ENCODE measurements at regions not wholly inside any gene's neighbourhood (a gene's known extent, or its start where the extent isn't known, plus 50 kb on each side); places are given as distances from the start of the nearest gene placed in this dataset.
"Not testable (repeated sequence)": the region's sequence is repeated elsewhere in the genome, so short reads cannot be mapped to it uniquely, and the experiment has no call there.

GRCh38 chr7:109331423-109331822 lies 761.7 kb downstream of the DNAJB9 start:
- FAIRE-seq = no peak

GRCh38 chr7:109335951-109336350 lies 766.3 kb downstream of the DNAJB9 start:
- FAIRE-seq = no peak

GRCh38 chr7:109336531-109336930 lies 766.9 kb downstream of the DNAJB9 start:
- no peak for FAIRE-seq

DNA sequence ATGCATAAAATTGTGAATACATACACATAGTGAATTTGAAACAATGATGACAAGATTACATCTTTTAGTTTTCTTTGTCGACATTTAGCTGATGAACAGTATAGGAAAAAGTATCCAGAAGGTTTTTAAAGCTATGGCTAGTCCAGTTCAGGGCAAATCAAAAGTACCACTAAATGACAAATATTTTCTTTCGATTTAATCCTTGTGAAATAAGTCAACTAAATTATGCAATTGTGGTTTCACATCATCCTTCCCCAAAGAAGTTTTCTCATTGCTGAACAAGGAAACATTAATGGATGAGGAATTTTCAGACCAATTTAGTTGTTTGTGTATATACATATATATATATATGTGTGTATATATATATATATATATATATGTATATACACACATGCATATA lies 774.0 kb downstream of the DNAJB9 start:
- peak; percentile 13 for FAIRE-seq

GRCh38 chr7:109351493-109351892 lies 781.8 kb downstream of the DNAJB9 start:
- no peak for FAIRE-seq

DNA sequence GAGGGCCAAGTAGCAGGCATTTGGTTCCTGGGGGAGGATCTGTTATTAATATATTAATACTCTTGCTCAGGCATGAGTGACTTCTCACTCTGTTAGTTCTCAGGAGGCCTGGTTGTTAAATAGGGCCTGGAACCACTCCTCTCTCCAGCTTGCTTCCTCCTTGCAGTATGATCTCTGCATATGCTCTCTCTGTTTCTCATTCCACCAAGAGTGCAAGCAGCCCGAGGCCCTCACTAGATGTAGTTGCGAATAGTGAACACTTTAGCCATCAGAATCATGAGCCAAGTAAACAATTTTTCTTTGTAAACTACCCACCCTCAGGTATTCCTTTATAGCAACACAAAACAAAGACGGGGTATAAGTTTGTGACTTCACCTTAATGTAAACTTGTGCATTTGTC lies 784.3 kb downstream of the DNAJB9 start:
- FAIRE-seq = no peak

- no peak for FAIRE-seq
Observed at GRCh38 chr7:109354552-109354951, 784.9 kb downstream of the DNAJB9 start.

DNA sequence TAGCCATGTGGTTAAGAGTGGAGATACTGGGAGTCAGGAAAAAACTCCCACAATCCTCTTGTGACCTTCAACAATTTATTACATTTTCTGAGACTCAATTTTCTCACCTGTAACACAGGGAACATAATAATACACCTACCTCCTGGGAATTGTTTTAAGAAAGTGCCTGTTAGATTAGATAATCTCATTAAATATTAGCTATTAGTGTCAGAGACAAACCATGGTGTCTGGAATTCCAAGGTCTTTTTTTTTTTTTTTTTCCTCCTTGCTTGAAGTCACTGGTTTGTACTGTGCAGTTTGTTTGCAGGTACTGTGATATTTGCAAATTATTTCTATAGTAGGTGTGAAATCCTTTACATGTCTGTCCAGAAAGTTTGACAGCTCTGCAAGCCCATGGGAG lies 806.1 kb downstream of the DNAJB9 start:
- FAIRE-seq = no peak

DNA sequence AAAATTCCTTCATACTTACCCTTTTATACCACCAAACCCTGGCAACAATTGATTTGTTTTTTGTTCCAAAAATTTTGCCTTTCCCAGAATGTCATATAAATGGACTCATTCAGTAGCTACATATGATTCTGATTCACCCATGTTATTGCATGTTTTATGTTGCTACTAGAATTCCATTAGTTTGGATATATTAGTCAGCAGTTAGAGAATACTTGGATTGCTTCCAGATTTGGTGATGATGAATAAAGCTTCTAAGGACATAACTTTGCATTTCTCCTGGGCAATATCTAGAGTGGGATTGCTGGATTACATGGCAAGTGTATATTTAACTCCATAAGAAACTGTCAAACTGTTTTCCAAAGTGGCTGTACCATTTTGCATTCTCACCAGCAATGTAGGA lies 806.9 kb downstream of the DNAJB9 start:
- no peak for FAIRE-seq

GRCh38 chr7:109377076-109377884 lies 807.6 kb downstream of the DNAJB9 start:
- FAIRE-seq = no peak

- FAIRE-seq = no peak
Observed at GRCh38 chr7:109386959-109387358, 817.3 kb downstream of the DNAJB9 start.

DNA sequence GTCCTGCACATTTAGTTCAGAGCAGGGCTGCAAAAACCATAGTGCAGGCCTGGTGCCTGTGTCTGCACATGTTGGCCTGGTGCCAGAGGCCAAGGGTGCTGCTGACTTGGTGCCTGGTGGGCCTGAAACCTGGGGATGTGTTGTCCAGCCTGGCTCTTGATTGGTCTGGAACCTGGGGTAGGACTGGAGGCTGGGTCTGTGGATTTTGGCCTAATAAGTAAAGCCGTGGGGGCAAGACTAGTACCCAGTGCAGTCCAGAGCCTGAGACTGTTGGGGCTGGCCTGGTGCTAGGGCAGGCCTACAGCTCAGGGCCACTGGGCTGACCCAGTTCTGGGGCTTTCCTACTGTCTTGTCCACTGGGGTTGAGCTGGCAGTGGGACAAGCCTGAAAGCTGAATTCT lies 817.9 kb downstream of the DNAJB9 start:
- FAIRE-seq = no peak

DNA sequence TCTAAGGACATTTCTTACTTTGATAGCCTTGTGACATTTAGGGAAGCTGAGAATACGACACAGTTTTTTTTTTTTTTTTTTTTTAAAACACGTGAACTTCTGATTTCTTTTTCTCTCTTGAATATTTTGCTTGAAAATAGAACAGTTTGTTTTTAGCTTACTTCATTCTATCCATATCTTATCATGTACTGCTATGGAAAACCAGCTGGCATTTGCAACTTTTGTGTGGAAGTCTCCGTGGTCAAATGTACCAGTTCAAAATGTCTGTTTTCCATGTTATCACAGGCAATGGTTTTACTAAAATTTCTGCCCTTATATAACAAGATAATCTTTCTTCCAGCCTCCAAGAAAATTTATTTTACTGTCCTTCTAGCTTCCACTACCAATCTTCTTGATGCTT lies 821.6 kb downstream of the DNAJB9 start:
- FAIRE-seq = no peak

DNA sequence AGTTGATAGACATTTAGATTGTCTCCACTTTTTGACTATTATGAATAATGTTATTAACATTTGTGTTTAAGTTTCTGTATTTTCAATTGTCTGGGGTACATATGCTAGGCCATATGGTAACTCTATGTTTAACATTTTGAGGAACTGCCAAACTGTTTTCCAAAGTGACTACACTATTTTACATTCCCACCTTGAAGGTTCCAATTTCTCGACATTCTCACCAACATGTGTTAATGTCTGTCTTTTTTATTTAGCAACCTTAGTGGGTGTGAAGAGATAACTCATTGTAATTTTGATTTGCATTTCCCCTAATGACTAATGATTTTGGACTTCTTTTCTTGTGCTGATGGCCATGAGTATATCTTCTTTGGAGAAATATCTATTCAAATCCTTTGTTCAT lies 832.4 kb downstream of the DNAJB9 start:
- no peak for FAIRE-seq

DNA sequence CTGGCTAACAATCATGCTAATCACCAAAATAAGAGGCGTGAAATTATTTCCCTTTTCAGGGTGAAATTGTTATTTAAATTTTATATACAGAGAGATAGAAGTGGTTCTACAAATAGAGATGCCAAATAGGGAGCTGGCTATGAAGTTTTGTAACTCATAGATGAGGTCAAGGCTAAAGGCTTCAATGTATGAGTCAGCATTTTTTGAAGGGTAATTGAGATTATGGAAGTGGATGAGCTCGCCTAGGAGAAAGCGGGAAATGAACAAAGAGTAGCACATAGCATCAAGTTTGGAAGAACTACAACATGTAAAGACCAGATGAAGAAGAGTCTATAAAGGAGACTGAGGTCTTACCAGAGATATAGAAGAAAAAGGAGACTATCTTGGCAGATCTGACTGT lies 838.1 kb downstream of the DNAJB9 start:
- FAIRE-seq = no peak

GRCh38 chr7:109437957-109438356 lies 868.3 kb downstream of the DNAJB9 start:
- peak; percentile 5 for FAIRE-seq

DNA sequence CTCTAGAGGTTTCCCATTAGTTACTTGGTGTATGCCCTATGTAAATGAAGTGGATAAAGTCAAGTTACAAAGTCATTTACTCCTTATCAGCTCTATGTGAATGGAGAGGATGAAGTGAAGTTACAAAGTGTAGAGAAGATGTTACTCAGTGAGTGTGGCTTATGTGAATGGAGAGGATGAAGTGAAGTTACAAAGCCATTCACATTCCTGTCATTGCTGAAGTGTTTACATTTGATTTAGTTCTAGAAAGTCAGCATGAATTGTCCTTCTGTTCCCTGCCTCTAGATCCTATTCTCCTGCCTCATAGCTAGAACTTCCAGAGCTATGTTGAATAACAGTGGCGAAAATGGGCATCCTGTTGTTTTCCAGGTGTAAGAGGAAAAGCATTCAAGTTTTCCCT lies 880.1 kb downstream of the DNAJB9 start:
- FAIRE-seq = no peak

DNA sequence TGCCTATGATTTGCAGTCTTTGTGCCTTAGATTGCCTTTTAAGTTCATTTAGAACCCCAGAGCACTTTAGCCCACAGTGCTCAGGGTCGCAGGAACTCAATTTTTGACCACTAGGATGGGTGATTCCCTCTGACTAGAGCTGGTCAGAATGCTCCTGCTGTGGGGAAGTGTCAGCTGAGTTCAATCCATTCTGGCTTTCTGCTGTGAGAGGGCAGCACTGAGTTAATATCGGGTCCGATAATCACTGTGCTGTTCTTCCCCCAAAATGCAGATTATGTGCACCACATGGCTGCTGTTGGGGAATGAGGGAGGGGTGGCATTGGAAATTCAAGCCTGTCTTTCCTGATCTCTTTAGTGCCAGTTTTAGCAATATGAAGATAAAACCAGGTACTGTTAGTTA lies 886.4 kb downstream of the DNAJB9 start:
- FAIRE-seq = no peak

DNA sequence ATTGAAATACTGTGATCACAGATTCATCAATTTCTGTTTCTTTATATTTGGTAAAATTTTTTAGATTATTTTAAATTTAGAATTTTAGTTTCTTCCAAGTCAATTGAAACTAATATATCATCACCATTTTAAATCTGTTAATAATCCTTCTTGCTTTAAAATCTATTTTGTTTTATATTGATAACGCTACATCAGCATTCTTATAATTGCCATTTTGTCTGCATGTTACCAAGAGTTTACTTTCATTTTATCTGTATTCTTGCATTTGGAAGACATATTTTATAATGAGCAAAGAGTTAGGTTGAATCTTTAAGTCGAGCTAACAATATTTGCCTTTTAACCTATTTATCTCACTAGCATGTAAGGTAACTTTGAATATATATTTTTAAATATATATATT lies 890.6 kb downstream of the DNAJB9 start:
- no peak for FAIRE-seq

DNA sequence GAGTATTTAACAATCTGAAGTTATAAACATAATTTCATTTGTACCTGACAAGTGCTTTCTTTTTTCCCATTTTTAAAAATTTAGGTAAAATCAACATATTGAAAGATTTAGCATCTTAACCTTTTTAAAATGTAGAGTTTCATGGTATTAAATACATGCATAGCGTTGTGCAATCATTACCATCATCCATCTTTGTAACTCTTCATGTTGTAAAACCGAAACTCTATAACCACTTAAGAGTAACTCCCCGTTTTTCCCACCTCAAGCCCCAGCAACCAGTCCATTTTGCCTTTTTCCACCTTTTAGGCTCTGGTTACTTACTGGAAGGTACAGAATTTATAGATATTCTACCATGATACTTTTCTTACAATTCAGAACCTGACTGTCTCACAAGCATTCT lies 892.5 kb downstream of the DNAJB9 start:
- no peak for FAIRE-seq

GRCh38 chr7:109467729-109468128 lies 898.1 kb downstream of the DNAJB9 start:
- FAIRE-seq = not testable (repeated sequence)

- no peak for FAIRE-seq
Observed at GRCh38 chr7:109473172-109473571, 903.5 kb downstream of the DNAJB9 start.

DNA sequence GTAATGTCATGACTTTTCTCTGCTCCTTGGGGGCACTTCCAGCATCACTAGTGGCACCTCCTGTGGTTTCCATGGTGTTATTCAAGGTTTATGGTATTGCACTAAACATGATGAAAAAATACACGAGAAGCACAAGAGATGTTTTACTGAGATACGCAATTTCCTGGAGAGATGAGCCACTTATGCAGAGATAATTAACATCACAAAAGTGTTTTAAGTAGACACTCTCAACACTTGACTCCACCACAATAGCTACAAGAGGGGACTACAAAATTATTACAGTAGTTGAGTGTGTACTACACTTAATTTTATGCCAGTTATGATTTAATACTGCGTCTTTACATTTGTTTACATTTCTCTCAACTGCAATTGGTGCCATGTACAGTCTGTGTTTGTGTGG lies 906.7 kb downstream of the DNAJB9 start:
- FAIRE-seq = no peak

GRCh38 chr7:109479388-109479787 lies 909.7 kb downstream of the DNAJB9 start:
- no peak for FAIRE-seq

GRCh38 chr7:109490607-109491006 lies 920.9 kb downstream of the DNAJB9 start:
- FAIRE-seq = peak; percentile 68
